ENCODE measurements at regions not wholly inside any gene's neighbourhood (a gene's known extent, or its start where the extent isn't known, plus 50 kb on each side); places are given as distances from the start of the nearest gene placed in this dataset.

- TF ChIP-seq, protein P1, sequence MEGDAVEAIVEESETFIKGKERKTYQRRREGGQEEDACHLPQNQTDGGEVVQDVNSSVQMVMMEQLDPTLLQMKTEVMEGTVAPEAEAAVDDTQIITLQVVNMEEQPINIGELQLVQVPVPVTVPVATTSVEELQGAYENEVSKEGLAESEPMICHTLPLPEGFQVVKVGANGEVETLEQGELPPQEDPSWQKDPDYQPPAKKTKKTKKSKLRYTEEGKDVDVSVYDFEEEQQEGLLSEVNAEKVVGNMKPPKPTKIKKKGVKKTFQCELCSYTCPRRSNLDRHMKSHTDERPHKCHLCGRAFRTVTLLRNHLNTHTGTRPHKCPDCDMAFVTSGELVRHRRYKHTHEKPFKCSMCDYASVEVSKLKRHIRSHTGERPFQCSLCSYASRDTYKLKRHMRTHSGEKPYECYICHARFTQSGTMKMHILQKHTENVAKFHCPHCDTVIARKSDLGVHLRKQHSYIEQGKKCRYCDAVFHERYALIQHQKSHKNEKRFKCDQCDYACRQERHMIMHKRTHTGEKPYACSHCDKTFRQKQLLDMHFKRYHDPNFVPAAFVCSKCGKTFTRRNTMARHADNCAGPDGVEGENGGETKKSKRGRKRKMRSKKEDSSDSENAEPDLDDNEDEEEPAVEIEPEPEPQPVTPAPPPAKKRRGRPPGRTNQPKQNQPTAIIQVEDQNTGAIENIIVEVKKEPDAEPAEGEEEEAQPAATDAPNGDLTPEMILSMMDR (IDR thresholded peaks at IDR 0.05) = no peak
- no peak for TF ChIP-seq EZH2phosphoT487 (IDR thresholded peaks at IDR 0.05)
- TF ChIP-seq EZH2 (IDR thresholded peaks at IDR 0.05) = no peak
Measured at GRCh38 chr3:69669070-69669469, 70.2 kb upstream of the MITF start.

Measured in neural progenitor cell (in vitro differentiated cells).